ENCODE measurements at regions not wholly inside any gene's neighbourhood (a gene's known extent, or its start where the extent isn't known, plus 50 kb on each side); places are given as distances from the start of the nearest gene placed in this dataset.
"Not testable (repeated sequence)": the region's sequence is repeated elsewhere in the genome, so short reads cannot be mapped to it uniquely, and the experiment has no call there.

- Mint-ChIP-seq H3K36me3 (ENCODE audit: low read depth) (no peaks in the 10 kb centered on the region), H3K4me3 (no peak overlapping the region), H3K27me3 (peaks cover 44% of the 10 kb centered on the region), H3K9me3 (peaks cover 5% of the 10 kb centered on the region), H3K4me1 (ENCODE audit: low read depth) (no peaks in the 10 kb centered on the region), H3K27ac (no peak overlapping the region)
Measured at GRCh38 chr20:43829951-43830690, 84.5 kb upstream of the TOX2 start.

GRCh38 chr20:43827940-43828562 lies 86.6 kb upstream of the TOX2 start:
- H3K4me1 Mint-ChIP-seq (ENCODE audit: low read depth), result no peaks in the 10 kb centered on the region

GRCh38 chr20:43826943-43827342 lies 87.7 kb upstream of the TOX2 start:
- not testable (repeated sequence) for H3K27ac Mint-ChIP-seq; H3K9me3 Mint-ChIP-seq; H3K4me1 Mint-ChIP-seq (ENCODE audit: low read depth); H3K36me3 Mint-ChIP-seq (ENCODE audit: low read depth); H3K4me3 Mint-ChIP-seq
- peaks cover 34% of the 10 kb centered on the region for H3K27me3 Mint-ChIP-seq

More at GRCh38 chr20:43827940-43828562, 86.6 kb upstream of the TOX2 start:
- peaks cover 44% of the 10 kb centered on the region for H3K27me3 Mint-ChIP-seq
- peaks cover 5% of the 10 kb centered on the region for H3K9me3 Mint-ChIP-seq
- H3K36me3 Mint-ChIP-seq (ENCODE audit: low read depth), result no peaks in the 10 kb centered on the region
- H3K27ac Mint-ChIP-seq, result no peak overlapping the region
- no peak overlapping the region for H3K4me3 Mint-ChIP-seq

GRCh38 chr20:43825581-43825980 lies 89.1 kb upstream of the TOX2 start:
- Mint-ChIP-seq H3K4me3 (no peak overlapping the region), H3K27me3 (peaks cover 36% of the 10 kb centered on the region), H3K36me3 (ENCODE audit: low read depth) (no peaks in the 10 kb centered on the region), H3K27ac (no peak overlapping the region), H3K9me3 (peaks cover 1% of the 10 kb centered on the region), H3K4me1 (ENCODE audit: low read depth) (peaks cover 9% of the 10 kb centered on the region)

- Mint-ChIP-seq H3K36me3 (ENCODE audit: low read depth) (no peaks in the 10 kb centered on the region), H3K9me3 (no peaks in the 10 kb centered on the region), H3K27ac (no peak overlapping the region), H3K27me3 (peaks cover 35% of the 10 kb centered on the region), H3K4me1 (ENCODE audit: low read depth) (peaks cover 9% of the 10 kb centered on the region), H3K4me3 (no peak overlapping the region)
Measured at GRCh38 chr20:43825051-43825402, 89.6 kb upstream of the TOX2 start.

GRCh38 chr20:43824309-43825050 lies 90.2 kb upstream of the TOX2 start:
- no peak overlapping the region for H3K27ac Mint-ChIP-seq
- H3K9me3 Mint-ChIP-seq, result no peaks in the 10 kb centered on the region
- H3K4me3 Mint-ChIP-seq, result no peak overlapping the region
- H3K36me3 Mint-ChIP-seq (ENCODE audit: low read depth), result no peaks in the 10 kb centered on the region
- H3K4me1 Mint-ChIP-seq (ENCODE audit: low read depth), result peaks cover 9% of the 10 kb centered on the region
- H3K27me3 Mint-ChIP-seq, result peaks cover 29% of the 10 kb centered on the region

GRCh38 chr20:43821795-43822194 lies 92.9 kb upstream of the TOX2 start:
- Mint-ChIP-seq H3K27me3 (peaks cover 16% of the 10 kb centered on the region), H3K9me3 (no peaks in the 10 kb centered on the region), H3K4me3 (no peak overlapping the region), H3K27ac (no peak overlapping the region), H3K36me3 (ENCODE audit: low read depth) (no peaks in the 10 kb centered on the region), H3K4me1 (ENCODE audit: low read depth) (peaks cover 9% of the 10 kb centered on the region)

- Mint-ChIP-seq H3K4me1 (ENCODE audit: low read depth) (peaks cover 9% of the 10 kb centered on the region), H3K9me3 (no peaks in the 10 kb centered on the region), H3K27me3 (peaks cover 14% of the 10 kb centered on the region), H3K4me3 (no peak overlapping the region), H3K27ac (no peak overlapping the region), H3K36me3 (ENCODE audit: low read depth) (no peaks in the 10 kb centered on the region)
Measured at GRCh38 chr20:43820731-43821330, 93.8 kb upstream of the TOX2 start.

- Mint-ChIP-seq H3K4me1 (ENCODE audit: low read depth) (no peaks in the 10 kb centered on the region), H3K9me3 (peaks cover 19% of the 10 kb centered on the region), H3K36me3 (ENCODE audit: low read depth) (peaks cover 8% of the 10 kb centered on the region), H3K4me3 (no peak overlapping the region), H3K27me3 (peaks cover 10% of the 10 kb centered on the region), H3K27ac (no peak overlapping the region)
Measured at GRCh38 chr20:43812216-43812615, 85.4 kb upstream of the GTSF1L start.

GRCh38 chr20:43809206-43809819 lies 82.5 kb upstream of the GTSF1L start:
- Mint-ChIP-seq H3K36me3 (ENCODE audit: low read depth) (peaks cover 8% of the 10 kb centered on the region), H3K4me3 (no peak overlapping the region), H3K4me1 (ENCODE audit: low read depth) (no peaks in the 10 kb centered on the region), H3K9me3 (peaks cover 27% of the 10 kb centered on the region), H3K27ac (no peak overlapping the region), H3K27me3 (peaks cover 14% of the 10 kb centered on the region)

- Mint-ChIP-seq H3K27me3 (peaks cover 4% of the 10 kb centered on the region), H3K9me3 (peaks cover 30% of the 10 kb centered on the region), H3K27ac (no peak overlapping the region), H3K36me3 (ENCODE audit: low read depth) (peaks cover 5% of the 10 kb centered on the region), H3K4me3 (no peak overlapping the region), H3K4me1 (ENCODE audit: low read depth) (no peaks in the 10 kb centered on the region)
Measured at GRCh38 chr20:43804781-43805180, 78.0 kb upstream of the GTSF1L start.

GRCh38 chr20:43803276-43803675 lies 76.5 kb upstream of the GTSF1L start:
- Mint-ChIP-seq H3K4me3 (no peak overlapping the region), H3K27me3 (peaks cover 4% of the 10 kb centered on the region), H3K36me3 (ENCODE audit: low read depth) (no peaks in the 10 kb centered on the region), H3K9me3 (peaks cover 22% of the 10 kb centered on the region), H3K27ac (no peak overlapping the region), H3K4me1 (ENCODE audit: low read depth) (no peaks in the 10 kb centered on the region)

GRCh38 chr20:43800186-43800585 lies 73.4 kb upstream of the GTSF1L start:
- Mint-ChIP-seq H3K4me3 (no peak overlapping the region), H3K4me1 (ENCODE audit: low read depth) (no peaks in the 10 kb centered on the region), H3K36me3 (ENCODE audit: low read depth) (no peaks in the 10 kb centered on the region), H3K9me3 (peaks cover 12% of the 10 kb centered on the region), H3K27ac (no peak overlapping the region), H3K27me3 (peaks cover 3% of the 10 kb centered on the region)

GRCh38 chr20:43799741-43800140 lies 72.9 kb upstream of the GTSF1L start:
- H3K4me3 Mint-ChIP-seq, result no peak overlapping the region
- H3K9me3 Mint-ChIP-seq, result peaks cover 12% of the 10 kb centered on the region
- H3K36me3 Mint-ChIP-seq (ENCODE audit: low read depth), result no peaks in the 10 kb centered on the region
- no peaks in the 10 kb centered on the region for H3K4me1 Mint-ChIP-seq (ENCODE audit: low read depth)
- H3K27ac Mint-ChIP-seq, result no peak overlapping the region
- peaks cover 3% of the 10 kb centered on the region for H3K27me3 Mint-ChIP-seq
